Neutrophil (primary cell): ENCODE measurements at regions not wholly inside any gene's neighbourhood (a gene's known extent, or its start where the extent isn't known, plus 50 kb on each side); places are given as distances from the start of the nearest gene placed in this dataset.

Experiments
- H3K27ac ChIP-seq: fragments of 200-600 bp; sonication (generic); 2 replicates; pipeline ENCODE4 v1.5.1; 2016; ENCODE audit warnings: mild to moderate bottlenecking, moderate library complexity
- H3K27me3 ChIP-seq: fragments of 200-600 bp; sonication (generic); 2 replicates; pipeline ENCODE4 v1.6.0; 2016; ENCODE audit warnings: mild to moderate bottlenecking
- H3K36me3 ChIP-seq: fragments of 200-600 bp; sonication (generic); 2 replicates; pipeline ENCODE4 v1.5.1; 2017
- H3K4me1 ChIP-seq, 2 experiments: fragments of 200-600 bp in 1 of 2; sonication (generic) in 1 of 2; 1 replicate in 1 of 2; 2 replicates in 1 of 2; pipeline versions ENCODE4 v1.5.1 to v1.6.1; 2013 to 2016; ENCODE audit warnings: low read depth in 1 of 2, low read length in 1 of 2, mild to moderate bottlenecking in 1 of 2, moderate library complexity in 1 of 2; ENCODE audit not compliant: control insufficient read depth in 1 of 2, insufficient read depth in 1 of 2
- H3K4me3 ChIP-seq, 2 experiments: fragments of 200-600 bp in 1 of 2; sonication (generic) in 1 of 2; 1 replicate in 1 of 2; 2 replicates in 1 of 2; pipeline ENCODE4 v1.5.1; 2013 to 2016; ENCODE audit warnings: low read depth in 1 of 2, low read length in 1 of 2, mild to moderate bottlenecking in 1 of 2, moderate library complexity in 1 of 2
- H3K9me3 ChIP-seq: fragments of 200-600 bp; sonication (generic); 2 replicates; pipeline ENCODE4 v1.5.1; 2016
- TF ChIP-seq, protein P1 (sequence below): fragments of 200-600 bp; sonication (generic); IDR thresholded peaks from 2 replicates; pipeline ENCODE4 v1.5.1; 2016; ENCODE audit warnings: antibody characterized with exemption

DNA sequence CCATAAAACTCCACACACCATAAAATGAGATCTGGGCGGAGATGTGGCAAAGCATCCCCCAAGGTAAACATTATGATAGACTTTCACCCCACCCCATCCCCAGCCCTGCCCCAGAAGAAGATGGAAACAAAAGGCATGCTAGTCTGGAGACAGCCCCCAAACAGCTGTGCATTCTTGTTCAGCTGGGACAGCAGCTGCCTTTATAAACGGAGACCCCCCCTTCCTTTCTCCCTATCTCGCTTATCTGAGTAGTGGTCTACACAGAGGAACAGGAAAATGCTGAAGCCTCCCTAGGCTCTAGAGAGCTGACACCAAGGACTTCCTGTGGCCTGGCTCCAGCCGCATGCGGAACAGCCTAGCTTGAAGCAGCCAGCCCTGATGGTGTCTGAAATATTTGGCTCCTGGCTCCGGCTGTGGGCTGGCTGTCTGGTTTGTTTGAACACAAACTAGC is 190.3 kb upstream of the ANKFN1 start:
- Histone ChIP-seq H3K4me1 (peaks cover 14 to 26% of the 10 kb centered on the region in 2 experiments), H3K9me3 (no peaks in the 10 kb centered on the region), H3K36me3 (no peaks in the 10 kb centered on the region), H3K4me3 (no peak overlapping the region), H3K27me3 (no peaks in the 10 kb centered on the region), H3K27ac (no peak overlapping the region)
- TF ChIP-seq, protein P1, sequence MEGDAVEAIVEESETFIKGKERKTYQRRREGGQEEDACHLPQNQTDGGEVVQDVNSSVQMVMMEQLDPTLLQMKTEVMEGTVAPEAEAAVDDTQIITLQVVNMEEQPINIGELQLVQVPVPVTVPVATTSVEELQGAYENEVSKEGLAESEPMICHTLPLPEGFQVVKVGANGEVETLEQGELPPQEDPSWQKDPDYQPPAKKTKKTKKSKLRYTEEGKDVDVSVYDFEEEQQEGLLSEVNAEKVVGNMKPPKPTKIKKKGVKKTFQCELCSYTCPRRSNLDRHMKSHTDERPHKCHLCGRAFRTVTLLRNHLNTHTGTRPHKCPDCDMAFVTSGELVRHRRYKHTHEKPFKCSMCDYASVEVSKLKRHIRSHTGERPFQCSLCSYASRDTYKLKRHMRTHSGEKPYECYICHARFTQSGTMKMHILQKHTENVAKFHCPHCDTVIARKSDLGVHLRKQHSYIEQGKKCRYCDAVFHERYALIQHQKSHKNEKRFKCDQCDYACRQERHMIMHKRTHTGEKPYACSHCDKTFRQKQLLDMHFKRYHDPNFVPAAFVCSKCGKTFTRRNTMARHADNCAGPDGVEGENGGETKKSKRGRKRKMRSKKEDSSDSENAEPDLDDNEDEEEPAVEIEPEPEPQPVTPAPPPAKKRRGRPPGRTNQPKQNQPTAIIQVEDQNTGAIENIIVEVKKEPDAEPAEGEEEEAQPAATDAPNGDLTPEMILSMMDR = no peak

DNA sequence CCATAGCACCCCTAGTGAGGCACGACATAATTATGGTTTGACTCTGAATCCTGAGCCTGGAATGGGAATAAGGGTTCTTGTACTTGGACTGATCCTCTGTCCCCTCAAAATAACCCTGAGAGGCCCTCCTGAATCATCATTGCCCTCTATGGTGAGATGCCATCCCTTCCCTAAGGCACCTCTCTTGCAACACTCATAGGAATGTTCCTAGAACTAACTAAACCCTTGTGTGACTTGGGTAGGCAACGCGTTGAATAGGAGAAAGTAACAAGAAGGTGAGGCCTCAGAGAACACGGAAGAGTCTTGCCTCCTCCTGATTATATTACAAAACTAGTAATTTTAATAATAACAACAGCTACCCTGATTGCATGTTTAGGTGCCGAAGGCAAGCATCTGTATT is 189.1 kb upstream of the ANKFN1 start:
- H3K27ac ChIP-seq = no peak overlapping the region
- H3K4me3 ChIP-seq = no peak overlapping the region
- H3K4me1 ChIP-seq = peaks cover 14 to 21% of the 10 kb centered on the region in 2 experiments
- no peaks in the 10 kb centered on the region for H3K36me3 ChIP-seq
- H3K27me3 ChIP-seq = no peaks in the 10 kb centered on the region
- TF ChIP-seq, protein P1 = no peak
- H3K9me3 ChIP-seq = no peaks in the 10 kb centered on the region

DNA sequence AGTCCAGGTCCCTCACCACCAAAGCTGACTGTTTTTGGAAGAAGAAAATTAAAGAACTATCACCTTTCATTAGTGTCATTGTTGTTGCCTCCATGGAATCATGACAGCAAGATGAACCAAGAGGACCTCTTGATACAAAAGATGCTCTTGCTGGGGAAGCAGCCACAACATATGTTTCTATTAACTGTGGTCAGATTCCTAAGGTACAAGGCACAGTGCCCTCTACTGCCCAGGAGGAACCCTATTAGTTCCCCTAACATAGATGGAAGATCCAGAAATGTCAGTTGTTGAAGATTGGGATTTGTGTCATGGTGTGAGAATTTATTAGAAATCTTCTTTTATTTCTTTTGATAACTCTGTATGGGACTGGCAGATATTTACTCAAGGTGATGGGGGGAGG is 188.2 kb upstream of the ANKFN1 start:
- H3K4me3 ChIP-seq = no peak overlapping the region
- no peaks in the 10 kb centered on the region for H3K36me3 ChIP-seq
- no peaks in the 10 kb centered on the region for H3K9me3 ChIP-seq
- TF ChIP-seq, protein P1 = no peak
- H3K27me3 ChIP-seq = no peaks in the 10 kb centered on the region
- H3K4me1 ChIP-seq = peaks cover 7 to 12% of the 10 kb centered on the region in 2 experiments
- no peak overlapping the region for H3K27ac ChIP-seq

DNA sequence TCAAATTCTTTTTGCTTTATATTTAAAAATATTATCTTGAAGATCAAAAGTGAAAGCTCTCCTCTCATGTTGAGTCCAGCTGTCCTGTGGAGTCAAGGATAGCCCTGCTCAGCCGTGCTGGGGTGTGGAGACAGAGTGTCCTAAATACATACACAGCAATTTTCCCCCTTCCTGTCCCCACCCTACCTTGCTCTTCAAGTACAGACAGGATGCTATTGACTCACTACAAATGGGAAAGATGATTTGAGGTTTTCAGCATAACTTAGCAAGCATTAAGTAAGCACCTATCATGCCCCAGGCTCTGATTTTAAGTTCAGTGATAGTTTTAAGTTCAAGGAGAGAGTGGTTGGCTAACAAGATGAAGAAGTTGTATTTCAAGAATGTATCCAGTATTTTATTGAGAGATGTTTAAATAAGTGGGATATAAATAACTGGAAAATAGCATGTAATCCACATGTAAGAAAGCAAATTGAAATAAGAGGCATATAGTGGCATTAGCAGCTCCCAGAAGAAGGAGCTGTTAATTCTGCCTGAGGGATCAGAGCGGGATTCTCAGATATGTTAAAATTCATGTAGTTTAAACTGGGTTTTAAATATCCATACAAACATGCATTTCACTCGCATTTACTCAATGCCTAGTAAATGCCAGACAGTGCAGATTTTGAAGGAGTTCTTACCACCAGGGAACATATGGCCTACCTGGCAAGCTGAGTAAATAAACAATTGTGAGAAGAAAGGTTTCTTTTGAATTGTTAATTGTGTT is 183.5 kb upstream of the ANKFN1 start:
- no peaks in the 10 kb centered on the region for H3K36me3 ChIP-seq
- H3K27ac ChIP-seq = no peak overlapping the region
- no peaks in the 10 kb centered on the region for H3K4me1 ChIP-seq
- H3K27me3 ChIP-seq = no peaks in the 10 kb centered on the region
- no peak overlapping the region for H3K4me3 ChIP-seq
- H3K9me3 ChIP-seq = no peaks in the 10 kb centered on the region
- TF ChIP-seq, protein P1 = no peak

DNA sequence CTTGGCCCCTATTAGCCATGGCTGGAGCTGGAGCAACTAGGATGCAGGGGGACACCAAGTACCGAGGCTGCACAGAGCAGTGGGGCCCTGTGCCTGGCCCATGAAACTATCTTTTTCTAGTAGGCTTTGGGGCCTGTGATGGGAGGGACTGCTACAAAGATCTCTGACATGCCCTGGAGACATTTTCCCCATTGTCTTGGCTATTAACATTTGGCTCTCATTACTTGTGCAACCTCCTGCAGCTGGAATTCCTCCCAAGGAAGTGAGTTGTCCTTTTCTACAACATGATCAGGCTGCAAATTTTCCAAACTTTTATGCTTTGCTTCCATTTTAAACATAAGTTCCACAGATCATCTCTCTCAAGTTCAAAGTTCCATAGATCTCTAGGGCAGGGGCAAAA is 174.7 kb upstream of the ANKFN1 start:
- TF ChIP-seq, protein P1 = no peak
- Histone ChIP-seq H3K36me3 (no peaks in the 10 kb centered on the region), H3K4me3 (no peak overlapping the region), H3K27ac (no peak overlapping the region), H3K9me3 (no peaks in the 10 kb centered on the region), H3K27me3 (no peaks in the 10 kb centered on the region), H3K4me1 (no peaks in the 10 kb centered on the region)
